ENCODE measurements at regions not wholly inside any gene's neighbourhood (a gene's known extent, or its start where the extent isn't known, plus 50 kb on each side); places are given as distances from the start of the nearest gene placed in this dataset.

DNA sequence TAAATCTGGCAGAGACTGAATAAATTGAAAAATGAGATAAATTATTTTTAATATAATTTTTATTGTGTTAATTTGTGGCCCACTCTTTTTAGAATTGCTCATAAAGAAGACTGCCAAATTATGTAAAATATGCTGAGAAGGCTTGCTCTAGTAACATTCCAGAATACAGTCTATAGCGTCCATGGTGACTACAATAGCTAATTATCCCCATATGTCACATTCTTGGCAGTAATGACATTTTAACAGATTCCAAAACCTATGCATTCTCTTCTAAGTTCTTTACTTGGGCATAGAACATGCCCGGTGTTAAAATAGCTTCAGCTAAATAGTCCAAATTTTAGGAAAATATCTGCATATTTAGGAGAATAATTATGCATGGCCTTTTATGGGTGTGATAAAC lies 697.0 kb upstream of the SEMA6A start:
- Histone ChIP-seq H3K79me2 (ENCODE audit: control insufficient read depth, insufficient read depth, low read length) (no peaks in the 10 kb centered on the region), H3K4me2 (ENCODE audit: control insufficient read depth, extremely low read depth, insufficient read depth, low read depth, low read length) (no peak overlapping the region)
- no peak for FAIRE-seq

DNA sequence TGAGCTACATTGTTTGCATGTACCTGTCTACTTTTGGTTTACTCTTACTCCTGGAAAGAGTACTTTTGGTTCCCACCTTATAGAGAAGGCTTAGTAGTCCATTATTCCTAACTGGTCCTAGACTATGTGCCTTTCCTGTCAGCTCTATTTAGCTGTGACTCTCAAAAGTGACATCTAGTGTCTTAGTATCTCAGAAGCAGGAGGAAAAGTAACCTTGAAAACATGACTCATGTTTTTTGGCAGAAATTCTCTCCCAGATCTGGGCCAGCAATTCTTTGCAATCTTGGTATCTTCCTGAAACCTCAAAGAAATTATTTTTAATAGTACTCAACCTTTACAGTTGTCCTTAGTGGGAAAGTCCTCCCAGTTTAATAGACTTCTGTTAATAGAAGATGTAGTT lies 691.7 kb upstream of the SEMA6A start:
- H3K4me1 ChIP-seq (ENCODE audit: control insufficient read depth, extremely low read depth, insufficient read depth, low read length): no peaks in the 10 kb centered on the region
- FAIRE-seq: no peak
- dilution Hi-C loops (cut with MboI; ENCODE audit: extremely low pct_ligation_motif_present, low sequenced_read_pairs): no loop called here

More for the DNA sequence above, 697.0 kb upstream of the SEMA6A start:
- Histone ChIP-seq H3K36me3 (ENCODE audit: control insufficient read depth in 2 of 2, extremely low read depth in 1 of 2, insufficient read depth in 2 of 2, low read length in 2 of 2) (no peaks in the 10 kb centered on the region), H3K9ac (ENCODE audit: control insufficient read depth, extremely low read depth, insufficient read depth, low read length) (no peak overlapping the region), H3K27me3 (ENCODE audit: control insufficient read depth, extremely low read depth, insufficient read depth, low read length) (no peaks in the 10 kb centered on the region), H3K27ac (ENCODE audit: control insufficient read depth, insufficient read depth, low read length) (no peak overlapping the region), H2AFZ (ENCODE audit: control insufficient read depth, low read length) (no peak overlapping the region), H3K4me1 (ENCODE audit: control insufficient read depth, extremely low read depth, insufficient read depth, low read length) (no peaks in the 10 kb centered on the region), H3K4me3 (ENCODE audit: control insufficient read depth in 2 of 3, extremely low read depth in 1 of 3, insufficient read depth in 2 of 3, low read depth in 1 of 3, low read length in 3 of 3) (no peak overlapping the region), H3K9me3 (ENCODE audit: control insufficient read depth, low read depth, low read length) (no peaks in the 10 kb centered on the region), H3K9me1 (ENCODE audit: control insufficient read depth, extremely low read depth, insufficient read depth, low read length) (no peaks in the 10 kb centered on the region), H4K20me1 (ENCODE audit: control insufficient read depth, extremely low read depth, insufficient read depth, low read length) (no peaks in the 10 kb centered on the region)
- dilution Hi-C loops (cut with MboI; ENCODE audit: extremely low pct_ligation_motif_present, low sequenced_read_pairs): no loop called here
- DNase-seq (ENCODE audit: low read depth, low spot score): no peak
- no peak for TF ChIP-seq EZH2 (IDR thresholded peaks at IDR 0.05; ENCODE audit: low read length)
- TF ChIP-seq, protein P1, sequence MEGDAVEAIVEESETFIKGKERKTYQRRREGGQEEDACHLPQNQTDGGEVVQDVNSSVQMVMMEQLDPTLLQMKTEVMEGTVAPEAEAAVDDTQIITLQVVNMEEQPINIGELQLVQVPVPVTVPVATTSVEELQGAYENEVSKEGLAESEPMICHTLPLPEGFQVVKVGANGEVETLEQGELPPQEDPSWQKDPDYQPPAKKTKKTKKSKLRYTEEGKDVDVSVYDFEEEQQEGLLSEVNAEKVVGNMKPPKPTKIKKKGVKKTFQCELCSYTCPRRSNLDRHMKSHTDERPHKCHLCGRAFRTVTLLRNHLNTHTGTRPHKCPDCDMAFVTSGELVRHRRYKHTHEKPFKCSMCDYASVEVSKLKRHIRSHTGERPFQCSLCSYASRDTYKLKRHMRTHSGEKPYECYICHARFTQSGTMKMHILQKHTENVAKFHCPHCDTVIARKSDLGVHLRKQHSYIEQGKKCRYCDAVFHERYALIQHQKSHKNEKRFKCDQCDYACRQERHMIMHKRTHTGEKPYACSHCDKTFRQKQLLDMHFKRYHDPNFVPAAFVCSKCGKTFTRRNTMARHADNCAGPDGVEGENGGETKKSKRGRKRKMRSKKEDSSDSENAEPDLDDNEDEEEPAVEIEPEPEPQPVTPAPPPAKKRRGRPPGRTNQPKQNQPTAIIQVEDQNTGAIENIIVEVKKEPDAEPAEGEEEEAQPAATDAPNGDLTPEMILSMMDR (optimal IDR thresholded peaks at IDR 0.05 in 1 of 3, IDR thresholded peaks at IDR 0.05 in 1 of 3, conservative IDR thresholded peaks at IDR 0.05 in 1 of 3; ENCODE audit: extremely low read depth in 1 of 3, insufficient read depth in 2 of 3, low read length in 3 of 3): no peak

More for the DNA sequence above, 691.7 kb upstream of the SEMA6A start:
- no peaks in the 10 kb centered on the region for H3K36me3 ChIP-seq (ENCODE audit: control insufficient read depth in 2 of 2, extremely low read depth in 1 of 2, insufficient read depth in 2 of 2, low read length in 2 of 2)
- H3K9me3 ChIP-seq (ENCODE audit: control insufficient read depth, low read depth, low read length): no peaks in the 10 kb centered on the region
- H3K27me3 ChIP-seq (ENCODE audit: control insufficient read depth, extremely low read depth, insufficient read depth, low read length): no peaks in the 10 kb centered on the region
- no peaks in the 10 kb centered on the region for H4K20me1 ChIP-seq (ENCODE audit: control insufficient read depth, extremely low read depth, insufficient read depth, low read length)
- no peak overlapping the region for H2AFZ ChIP-seq (ENCODE audit: control insufficient read depth, low read length)
- no peaks in the 10 kb centered on the region for H3K79me2 ChIP-seq (ENCODE audit: control insufficient read depth, insufficient read depth, low read length)
- H3K4me3 ChIP-seq (ENCODE audit: control insufficient read depth in 2 of 3, extremely low read depth in 1 of 3, insufficient read depth in 2 of 3, low read depth in 1 of 3, low read length in 3 of 3): no peak overlapping the region
- no peak for DNase-seq (ENCODE audit: low read depth, low spot score)
- no peak overlapping the region for H3K9ac ChIP-seq (ENCODE audit: control insufficient read depth, extremely low read depth, insufficient read depth, low read length)
- no peak overlapping the region for H3K4me2 ChIP-seq (ENCODE audit: control insufficient read depth, extremely low read depth, insufficient read depth, low read depth, low read length)
- no peaks in the 10 kb centered on the region for H3K9me1 ChIP-seq (ENCODE audit: control insufficient read depth, extremely low read depth, insufficient read depth, low read length)
- no peak for TF ChIP-seq EZH2 (IDR thresholded peaks at IDR 0.05; ENCODE audit: low read length)
- TF ChIP-seq, protein P1 (optimal IDR thresholded peaks at IDR 0.05 in 1 of 3, IDR thresholded peaks at IDR 0.05 in 1 of 3, conservative IDR thresholded peaks at IDR 0.05 in 1 of 3; ENCODE audit: extremely low read depth in 1 of 3, insufficient read depth in 2 of 3, low read length in 3 of 3): no peak
- no peak overlapping the region for H3K27ac ChIP-seq (ENCODE audit: control insufficient read depth, insufficient read depth, low read length)

All from keratinocyte (primary cell).